Hematopoietic multipotent progenitor cell treated with erythropoietin and hydrocortisone succinate and interleukin-3 and kit ligand, for 17 days (in vitro differentiated cells): ENCODE measurements at regions not wholly inside any gene's neighbourhood (a gene's known extent, or its start where the extent isn't known, plus 50 kb on each side); places are given as distances from the start of the nearest gene placed in this dataset.
A peak's percentile ranks its signal among the peaks of the same experiment; 100 is the strongest.

Experiments
- DNase-seq: peaks from one replicate; pipeline ENCODE4 v3.0.0-alpha.2; 2015; ENCODE audit warnings: low spot score

GRCh38 chr5:167899490-167900070 lies 391.9 kb upstream of the WWC1 start:
- no peak for DNase-seq

- DNase-seq: no peak
Measured at GRCh38 chr5:167900340-167900935, 391.0 kb upstream of the WWC1 start.

- no peak for DNase-seq
Measured at GRCh38 chr5:167902298-167902697, 389.1 kb upstream of the WWC1 start.

- no peak for DNase-seq
Measured at GRCh38 chr5:167903243-167903642, 388.2 kb upstream of the WWC1 start.

GRCh38 chr5:167903659-167904058 lies 387.8 kb upstream of the WWC1 start:
- no peak for DNase-seq

- no peak for DNase-seq
Measured at GRCh38 chr5:167905919-167906853, 385.3 kb upstream of the WWC1 start.

- DNase-seq: no peak
Measured at GRCh38 chr5:167908606-167909005, 382.8 kb upstream of the WWC1 start.

- DNase-seq: no peak
Measured at GRCh38 chr5:167912941-167913665, 378.3 kb upstream of the WWC1 start.

GRCh38 chr5:167915237-167915636 lies 376.2 kb upstream of the WWC1 start:
- DNase-seq: no peak

GRCh38 chr5:167916261-167916691 lies 375.2 kb upstream of the WWC1 start:
- no peak for DNase-seq

GRCh38 chr5:167916706-167917105 lies 374.7 kb upstream of the WWC1 start:
- DNase-seq: no peak

GRCh38 chr5:167918184-167918812 lies 373.1 kb upstream of the WWC1 start:
- no peak for DNase-seq

GRCh38 chr5:167918813-167919483 lies 372.5 kb upstream of the WWC1 start:
- no peak for DNase-seq

GRCh38 chr5:167920589-167920988 lies 370.9 kb upstream of the WWC1 start:
- no peak for DNase-seq

GRCh38 chr5:167921796-167922195 lies 369.6 kb upstream of the WWC1 start:
- no peak for DNase-seq

- DNase-seq: no peak
Measured at GRCh38 chr5:167923396-167923795, 368.0 kb upstream of the WWC1 start.

- DNase-seq: no peak
Measured at GRCh38 chr5:167929841-167930240, 361.6 kb upstream of the WWC1 start.

- no peak for DNase-seq
Measured at GRCh38 chr5:167934551-167934971, 356.9 kb upstream of the WWC1 start.

GRCh38 chr5:167936022-167936421 lies 355.4 kb upstream of the WWC1 start:
- no peak for DNase-seq

- DNase-seq: no peak
Measured at GRCh38 chr5:167936944-167937634, 354.4 kb upstream of the WWC1 start.

- DNase-seq: peak; percentile 16
Measured at GRCh38 chr5:167937635-167937998, 353.8 kb upstream of the WWC1 start.
